WI38 (cell line): ENCODE measurements at regions not wholly inside any gene's neighbourhood (a gene's known extent, or its start where the extent isn't known, plus 50 kb on each side); places are given as distances from the start of the nearest gene placed in this dataset.
"Not testable (repeated sequence)": the region's sequence is repeated elsewhere in the genome, so short reads cannot be mapped to it uniquely, and the experiment has no call there.

ENCODE experiments used
- H3K4me3 ChIP-seq: 2 replicates; pipeline ENCODE4 v1.5.1; 2011; ENCODE audit warnings: low read depth, mild to moderate bottlenecking, control low read depth, low read length
- TF ChIP-seq, protein P1 (sequence below): IDR thresholded peaks from 2 replicates; pipeline ENCODE4 v1.5.1; 2012; ENCODE audit warnings: low read depth, mild to moderate bottlenecking, control low read depth, low read length

- TF ChIP-seq, protein P1, sequence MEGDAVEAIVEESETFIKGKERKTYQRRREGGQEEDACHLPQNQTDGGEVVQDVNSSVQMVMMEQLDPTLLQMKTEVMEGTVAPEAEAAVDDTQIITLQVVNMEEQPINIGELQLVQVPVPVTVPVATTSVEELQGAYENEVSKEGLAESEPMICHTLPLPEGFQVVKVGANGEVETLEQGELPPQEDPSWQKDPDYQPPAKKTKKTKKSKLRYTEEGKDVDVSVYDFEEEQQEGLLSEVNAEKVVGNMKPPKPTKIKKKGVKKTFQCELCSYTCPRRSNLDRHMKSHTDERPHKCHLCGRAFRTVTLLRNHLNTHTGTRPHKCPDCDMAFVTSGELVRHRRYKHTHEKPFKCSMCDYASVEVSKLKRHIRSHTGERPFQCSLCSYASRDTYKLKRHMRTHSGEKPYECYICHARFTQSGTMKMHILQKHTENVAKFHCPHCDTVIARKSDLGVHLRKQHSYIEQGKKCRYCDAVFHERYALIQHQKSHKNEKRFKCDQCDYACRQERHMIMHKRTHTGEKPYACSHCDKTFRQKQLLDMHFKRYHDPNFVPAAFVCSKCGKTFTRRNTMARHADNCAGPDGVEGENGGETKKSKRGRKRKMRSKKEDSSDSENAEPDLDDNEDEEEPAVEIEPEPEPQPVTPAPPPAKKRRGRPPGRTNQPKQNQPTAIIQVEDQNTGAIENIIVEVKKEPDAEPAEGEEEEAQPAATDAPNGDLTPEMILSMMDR, result no peak
- no peak overlapping the region for H3K4me3 ChIP-seq
These were observed 451.9 kb upstream of the MKI67 start for GRCh38 chr10:128577958-128578750.

GRCh38 chr10:128578766-128579165, 452.5 kb upstream of the MKI67 start:
- TF ChIP-seq, protein P1, result no peak
- no peak overlapping the region for H3K4me3 ChIP-seq

GRCh38 chr10:128579280-128579865, 453.1 kb upstream of the MKI67 start:
- TF ChIP-seq, protein P1, result no peak
- H3K4me3 ChIP-seq, result no peak overlapping the region

DNA sequence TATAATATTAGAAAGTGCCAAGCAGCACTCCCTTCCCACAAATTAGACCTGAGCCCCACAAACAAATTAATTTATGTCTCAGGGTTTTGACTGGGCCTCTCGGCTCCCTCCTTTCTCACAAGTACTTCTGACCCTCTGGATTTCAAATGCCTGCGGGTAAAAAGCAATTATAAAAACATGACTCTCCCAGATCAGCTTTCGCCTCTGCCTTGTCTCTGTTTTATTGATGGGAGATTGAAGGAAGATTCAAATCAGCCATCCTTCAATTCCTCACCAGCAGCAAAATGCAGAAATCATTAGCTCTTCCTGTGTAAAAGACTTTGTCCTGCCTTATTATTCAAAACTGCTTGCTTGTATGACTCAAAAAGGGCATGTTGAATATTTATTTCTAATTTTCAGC, 453.7 kb upstream of the MKI67 start:
- no peak overlapping the region for H3K4me3 ChIP-seq
- TF ChIP-seq, protein P1, result no peak

DNA sequence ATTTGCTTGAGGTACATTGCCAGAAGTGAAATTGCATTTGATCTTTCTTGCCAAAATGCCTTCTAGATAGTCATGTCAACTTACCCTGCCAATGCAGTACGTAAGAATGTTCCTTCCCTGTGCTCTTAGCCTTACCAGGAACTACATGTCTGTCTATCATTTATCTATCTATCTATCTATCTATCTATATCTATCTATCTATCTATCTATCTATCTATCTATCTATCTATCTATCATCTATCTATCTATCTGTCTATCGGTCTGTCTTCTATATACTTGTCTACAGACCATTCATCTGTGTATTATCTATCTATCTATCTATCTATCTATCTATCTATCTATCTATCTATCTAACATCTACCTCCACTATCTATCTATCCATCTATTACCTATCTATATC, 456.9 kb upstream of the MKI67 start:
- not testable (repeated sequence) for H3K4me3 ChIP-seq

DNA sequence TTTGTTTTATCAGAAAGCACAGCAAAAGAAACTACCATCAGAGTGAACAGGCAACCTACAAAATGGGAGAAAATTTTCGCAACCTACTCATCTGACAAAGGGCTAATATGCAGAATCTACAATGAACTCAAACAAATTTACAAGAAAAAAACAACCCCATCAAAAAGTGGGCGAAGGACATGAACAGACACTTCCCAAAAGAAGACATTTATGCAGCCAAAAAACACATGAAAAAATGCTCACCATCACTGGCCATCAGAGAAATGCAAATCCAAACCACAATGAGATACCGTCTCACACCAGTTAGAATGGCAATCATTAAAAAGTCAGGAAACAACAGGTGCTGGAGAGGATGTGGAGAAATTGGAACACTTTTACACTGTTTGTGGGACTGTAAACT, 460.4 kb upstream of the MKI67 start:
- H3K4me3 ChIP-seq, result not testable (repeated sequence)

DNA sequence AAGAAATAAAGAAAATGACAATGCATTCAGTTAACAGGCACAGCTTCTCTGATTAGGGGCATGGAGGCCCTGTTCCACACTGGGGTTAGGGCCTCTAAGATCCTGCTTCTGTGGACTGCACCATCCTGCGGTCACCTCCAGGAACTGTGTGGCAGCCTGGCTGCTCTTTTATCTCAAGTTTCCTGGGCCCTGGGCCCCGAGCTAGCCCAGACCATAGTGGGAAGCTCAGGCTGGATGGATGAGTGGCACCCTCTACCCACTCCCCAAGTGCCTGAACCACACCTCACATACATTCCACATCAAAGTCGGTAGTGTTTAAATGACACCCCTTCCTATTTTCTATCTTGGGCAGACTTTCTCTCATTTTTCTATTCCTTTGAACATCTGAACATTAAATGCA, 461.5 kb upstream of the MKI67 start:
- TF ChIP-seq, protein P1, result no peak
- H3K4me3 ChIP-seq, result no peak overlapping the region

DNA sequence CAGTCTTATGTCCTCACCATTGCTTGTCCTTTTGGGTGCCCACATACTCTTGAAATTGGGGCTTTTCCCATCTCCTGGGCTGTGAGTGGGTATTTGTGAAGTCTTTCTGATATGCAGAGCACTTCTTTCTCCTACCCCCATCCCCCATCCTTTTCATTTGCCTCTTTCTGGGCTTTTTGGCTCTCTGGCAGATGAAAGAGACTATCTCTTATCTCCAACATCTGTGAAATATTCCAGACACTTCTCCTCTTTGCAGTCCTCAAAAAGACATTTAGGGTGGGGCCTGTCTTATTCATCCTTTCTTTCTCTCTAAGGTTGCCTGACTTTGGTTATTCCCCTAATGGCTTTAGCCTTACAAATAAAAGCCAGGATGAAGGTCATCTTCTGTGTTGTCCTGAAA, 462.2 kb upstream of the MKI67 start:
- no peak overlapping the region for H3K4me3 ChIP-seq
- TF ChIP-seq, protein P1, result no peak
